Hematopoietic multipotent progenitor cell treated with erythropoietin and hydrocortisone succinate and interleukin-3 and kit ligand, for 15 days (in vitro differentiated cells): ENCODE measurements at regions not wholly inside any gene's neighbourhood (a gene's known extent, or its start where the extent isn't known, plus 50 kb on each side); places are given as distances from the start of the nearest gene placed in this dataset.

Source experiments
- DNase-seq: peaks from one replicate; pipeline ENCODE4 v3.0.0-alpha.2; 2015; ENCODE audit warnings: low spot score

GRCh38 chr6:139539852-139540251 is 165.4 kb upstream of the CITED2 start:
- DNase-seq, result no peak

GRCh38 chr6:139538366-139538765 is 163.9 kb upstream of the CITED2 start:
- DNase-seq, result no peak

GRCh38 chr6:139536751-139537617 is 162.5 kb upstream of the CITED2 start:
- DNase-seq, result no peak

- DNase-seq, result peak; percentile 46
Measured at GRCh38 chr6:139534472-139535115, 160.1 kb upstream of the CITED2 start.

GRCh38 chr6:139533573-139534471 is 159.4 kb upstream of the CITED2 start:
- DNase-seq, result peak; percentile 89

- no peak for DNase-seq
Measured at GRCh38 chr6:139533171-139533570, 158.7 kb upstream of the CITED2 start.

- DNase-seq, result peak; percentile 31
Measured at GRCh38 chr6:139531148-139532115, 157.0 kb upstream of the CITED2 start.

GRCh38 chr6:139530561-139530960 is 156.1 kb upstream of the CITED2 start:
- no peak for DNase-seq

GRCh38 chr6:139529420-139529819 is 155.0 kb upstream of the CITED2 start:
- DNase-seq, result no peak

GRCh38 chr6:139528471-139528870 is 154.0 kb upstream of the CITED2 start:
- DNase-seq, result no peak

- no peak for DNase-seq
Measured at GRCh38 chr6:139525415-139525814, 151.0 kb upstream of the CITED2 start.

GRCh38 chr6:139523986-139524385 is 149.5 kb upstream of the CITED2 start:
- DNase-seq, result no peak

- DNase-seq, result no peak
Measured at GRCh38 chr6:139522511-139523220, 148.2 kb upstream of the CITED2 start.

- DNase-seq, result no peak
Measured at GRCh38 chr6:139521338-139521737, 146.9 kb upstream of the CITED2 start.

GRCh38 chr6:139520321-139520768 is 145.9 kb upstream of the CITED2 start:
- no peak for DNase-seq

- no peak for DNase-seq
Measured at GRCh38 chr6:139519571-139520031, 145.2 kb upstream of the CITED2 start.

GRCh38 chr6:139519097-139519496 is 144.6 kb upstream of the CITED2 start:
- no peak for DNase-seq

GRCh38 chr6:139518556-139519091 is 144.2 kb upstream of the CITED2 start:
- DNase-seq, result peak; percentile 81

- peak; percentile 54 for DNase-seq
Measured at GRCh38 chr6:139517998-139518555, 143.6 kb upstream of the CITED2 start.

GRCh38 chr6:139515511-139515910 is 141.1 kb upstream of the CITED2 start:
- DNase-seq, result no peak
